ENCODE measurements at regions not wholly inside any gene's neighbourhood (a gene's known extent, or its start where the extent isn't known, plus 50 kb on each side); places are given as distances from the start of the nearest gene placed in this dataset.
A peak's percentile ranks its signal among the peaks of the same experiment; 100 is the strongest.
"Not testable (repeated sequence)": the region's sequence is repeated elsewhere in the genome, so short reads cannot be mapped to it uniquely, and the experiment has no call there.

DNA sequence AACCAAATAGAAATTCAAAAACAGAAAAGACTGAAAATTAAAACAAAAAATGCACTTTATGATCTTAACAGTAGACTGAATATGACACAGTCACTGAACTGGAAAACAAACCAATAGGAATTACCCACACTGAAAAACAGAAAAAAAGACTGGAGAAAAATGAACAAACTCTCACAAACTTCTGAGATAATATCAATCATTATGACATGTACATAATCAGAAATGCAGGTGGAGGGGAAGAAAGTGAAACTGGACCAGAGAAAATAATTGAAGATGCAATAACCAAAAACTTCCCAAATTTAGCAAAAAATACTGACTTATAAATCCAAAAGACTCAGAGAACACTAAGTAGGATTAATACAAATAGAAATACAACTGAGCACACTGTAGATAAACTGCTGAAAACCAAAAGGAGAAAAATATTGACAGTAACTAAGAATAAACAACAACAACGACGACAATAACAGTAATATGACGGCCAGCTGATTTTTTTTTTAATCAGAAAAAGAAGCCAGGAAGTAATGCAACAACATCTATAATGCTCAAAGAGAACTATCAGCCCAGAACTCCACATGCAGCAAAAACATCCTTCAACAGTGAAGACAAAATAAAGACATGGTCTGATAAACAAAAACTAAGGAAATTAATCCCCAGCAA, 108.1 kb downstream of the ZFAND4 start:
- WGBS, 10 experiments = 58 to 95% (median 83%) methylated on average over 2 to 3 of the region's 3 CpGs
- in situ Hi-C loops (cut with MboI; ENCODE audit: low pct_unique_long_range_greater_than_20kb in 2 of 9, low sequenced_read_pairs in 9 of 9, unreplicated experiment in 9 of 9) = no loop called here

DNA sequence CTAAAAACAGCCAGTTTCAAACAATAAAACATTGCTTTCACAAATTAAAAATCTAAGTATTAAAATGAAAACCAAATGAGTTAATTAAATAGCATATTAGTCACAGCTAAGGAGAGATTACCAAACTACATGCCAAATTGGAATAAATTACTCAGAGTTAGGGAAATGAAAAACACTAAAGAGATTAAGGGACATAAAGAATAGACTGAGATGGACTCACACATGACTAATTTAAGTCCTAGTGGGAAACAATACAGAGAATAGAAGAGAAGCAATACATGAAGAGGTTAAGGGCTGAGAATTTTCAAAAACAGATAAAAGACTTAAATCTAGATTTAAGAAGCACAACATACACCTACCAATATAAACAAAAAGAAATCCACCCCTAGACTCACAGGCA, 110.6 kb downstream of the ZFAND4 start:
- no peak overlapping the region for H3K4me3 ChIP-seq
- H3K4me1 ChIP-seq (replicated peaks in 1 of 2) = no peaks in the 10 kb centered on the region
- ATAC-seq (replicated peaks in 6 of 8) = no peak
- in situ Hi-C loops (cut with MboI; ENCODE audit: low pct_unique_long_range_greater_than_20kb in 2 of 9, low sequenced_read_pairs in 9 of 9, unreplicated experiment in 9 of 9) = no loop called here
- H3K27ac ChIP-seq = no peak overlapping the region

More for the DNA sequence above, 108.1 kb downstream of the ZFAND4 start:
- Histone ChIP-seq H3K4me3 (no peak overlapping the region), H3K4me1 (replicated peaks in 1 of 2) (no peaks in the 10 kb centered on the region), H3K27ac (no peak overlapping the region)
- ATAC-seq (replicated peaks in 6 of 8) = no peak

DNA sequence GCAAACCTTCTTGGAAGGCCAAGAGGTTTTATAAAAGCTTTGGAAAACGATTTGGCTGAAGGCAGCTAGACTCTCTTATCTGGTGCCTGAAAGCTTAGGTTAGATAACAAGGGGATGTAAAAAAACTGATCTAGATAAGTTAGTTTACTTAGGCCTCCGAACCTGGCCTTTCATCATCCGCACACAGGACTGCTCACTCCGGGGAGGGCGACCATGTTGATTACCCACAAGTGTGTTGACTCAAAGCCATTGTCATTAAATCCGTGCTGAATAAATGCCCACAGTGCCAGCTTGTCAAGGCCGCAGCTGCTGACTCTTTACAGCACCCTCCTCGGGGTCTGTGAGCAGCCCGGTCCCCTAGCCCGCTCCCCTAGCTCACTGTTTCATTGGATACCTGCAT, 112.3 kb downstream of the ZFAND4 start:
- Histone ChIP-seq H3K27ac (no peak overlapping the region), H3K4me1 (replicated peaks in 1 of 2) (no peaks in the 10 kb centered on the region), H3K4me3 (no peak overlapping the region)
- WGBS, 10 experiments = 20 to 96% (median 77%) methylated on average over 1 to 5 of the region's 10 CpGs; no CpG with 5 or more reads in 2 of the 10 experiments
- in situ Hi-C loops (cut with MboI; ENCODE audit: low pct_unique_long_range_greater_than_20kb in 2 of 9, low sequenced_read_pairs in 9 of 9, unreplicated experiment in 9 of 9) = no loop called here
- no peak for ATAC-seq (replicated peaks in 6 of 8)

DNA sequence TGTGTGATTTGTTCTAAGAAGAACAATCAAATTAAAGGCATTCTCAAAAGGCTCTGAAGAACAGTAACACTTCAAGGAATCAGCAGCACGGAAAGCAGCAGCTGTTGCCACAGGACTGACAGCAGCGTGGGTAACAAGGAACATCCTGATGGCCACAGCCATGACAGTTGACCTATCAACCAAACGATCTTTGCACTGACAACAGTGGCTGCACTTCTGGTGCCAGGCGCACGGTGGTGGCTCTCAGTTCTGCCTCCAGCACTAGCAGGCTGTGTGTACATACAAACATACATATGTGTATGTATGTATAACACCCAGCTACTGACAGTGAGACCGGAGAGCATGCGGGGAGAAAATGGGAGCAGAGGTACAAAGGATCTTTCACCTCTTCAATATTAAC, 114.1 kb downstream of the ZFAND4 start:
- 70 to 100% (median 90%) methylated on average over 2 to 6 of the region's 7 CpGs for WGBS, 10 experiments
- Histone ChIP-seq H3K4me1 (replicated peaks in 1 of 2) (no peaks in the 10 kb centered on the region), H3K4me3 (no peak overlapping the region), H3K27ac (no peak overlapping the region)
- ATAC-seq (replicated peaks in 6 of 8) = peak in 1 of 8 experiments; percentile 59
- in situ Hi-C loops (cut with MboI; ENCODE audit: low pct_unique_long_range_greater_than_20kb in 2 of 9, low sequenced_read_pairs in 9 of 9, unreplicated experiment in 9 of 9) = no loop called here

DNA sequence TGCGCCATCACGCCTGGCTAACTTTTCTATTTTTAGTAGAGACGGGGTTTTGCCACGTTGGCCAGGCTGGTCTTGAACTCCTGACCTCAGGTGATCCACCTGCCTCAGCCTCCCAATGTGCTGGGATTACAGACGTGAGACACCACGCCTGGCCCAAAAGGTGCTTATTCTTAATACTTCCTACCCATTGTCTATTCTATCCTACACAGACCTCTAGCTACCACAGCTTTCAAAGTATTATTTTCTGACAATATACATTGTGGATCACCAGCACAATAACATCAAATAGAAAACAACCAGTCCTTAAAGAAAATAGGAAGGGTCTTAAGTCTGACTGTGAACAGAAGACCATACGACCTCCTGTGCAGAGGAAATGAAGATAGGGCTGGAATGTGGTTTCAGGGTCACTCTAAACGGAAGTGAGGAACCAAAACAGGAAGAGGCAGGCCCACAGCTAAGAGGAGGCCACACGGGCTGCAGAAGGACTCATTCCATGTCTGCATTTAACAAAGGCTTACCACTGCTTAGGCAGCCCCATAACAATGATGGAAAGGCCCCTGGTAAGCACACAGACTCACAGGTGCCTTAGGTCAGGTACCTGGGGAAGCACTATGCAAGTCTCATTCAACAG, 115.2 kb downstream of the ZFAND4 start:
- in situ Hi-C loops (cut with MboI; ENCODE audit: low pct_unique_long_range_greater_than_20kb in 2 of 9, low sequenced_read_pairs in 9 of 9, unreplicated experiment in 9 of 9) = no loop called here
- Histone ChIP-seq H3K4me1 (replicated peaks in 1 of 2) (no peaks in the 10 kb centered on the region), H3K27ac (no peak overlapping the region), H3K4me3 (no peak overlapping the region)
- ATAC-seq (replicated peaks in 6 of 8) = no peak
- WGBS, 10 experiments = 28 to 100% (median 67%) methylated on average over 1 to 8 of the region's 9 CpGs; no CpG with 5 or more reads in 1 of the 10 experiments

DNA sequence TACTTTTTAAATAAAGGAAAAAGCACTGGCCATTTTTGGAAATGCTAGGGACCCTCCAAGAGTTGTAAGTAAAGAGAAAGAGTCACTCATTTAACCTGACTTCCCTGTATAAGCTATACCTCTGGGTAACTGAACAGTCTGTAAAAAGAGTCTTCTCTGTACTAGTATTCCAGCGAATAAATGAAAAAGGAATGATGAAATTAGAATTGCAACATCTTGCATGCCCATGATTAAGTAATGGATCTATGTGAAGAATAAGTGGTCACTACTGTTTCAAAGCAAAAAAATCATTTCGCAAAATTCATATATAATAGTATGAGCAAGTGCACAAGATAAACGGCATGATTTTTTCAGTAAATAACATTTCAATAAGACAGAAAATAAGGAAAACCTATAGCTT, 116.8 kb downstream of the ZFAND4 start:
- Histone ChIP-seq H3K4me3 (no peak overlapping the region), H3K27ac (no peak overlapping the region), H3K4me1 (replicated peaks in 1 of 2) (no peaks in the 10 kb centered on the region)
- no peak for ATAC-seq (replicated peaks in 6 of 8)
- 89 to 100% (median 97%) methylated on average over 1 to 3 of the region's 3 CpGs for WGBS, 10 experiments
- in situ Hi-C loops (cut with MboI; ENCODE audit: low pct_unique_long_range_greater_than_20kb in 2 of 9, low sequenced_read_pairs in 9 of 9, unreplicated experiment in 9 of 9) = no loop called here

DNA sequence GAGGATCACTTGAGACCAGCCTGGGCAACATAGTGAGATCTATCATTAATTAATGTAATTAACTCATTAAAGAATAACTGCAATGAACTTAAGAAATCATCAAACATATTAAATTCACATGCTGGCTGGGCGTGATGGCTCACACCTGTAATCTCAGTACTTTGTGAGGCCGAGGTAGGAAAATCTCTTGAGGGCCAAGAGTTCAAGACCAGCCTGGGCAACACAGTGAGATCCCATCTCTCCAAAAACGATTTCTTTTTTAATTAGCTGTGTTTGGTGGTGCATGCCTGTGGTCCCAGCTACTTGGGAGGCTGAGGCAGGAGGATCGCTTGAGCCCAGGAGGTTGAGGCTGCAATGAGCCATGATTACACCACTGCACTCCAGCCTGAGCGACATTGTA, 117.2 kb downstream of the ZFAND4 start:
- in situ Hi-C loops (cut with MboI; ENCODE audit: low pct_unique_long_range_greater_than_20kb in 2 of 9, low sequenced_read_pairs in 9 of 9, unreplicated experiment in 9 of 9); H3K27ac ChIP-seq; H3K4me1 ChIP-seq (replicated peaks in 1 of 2); H3K4me3 ChIP-seq; ATAC-seq (replicated peaks in 6 of 8): not testable (repeated sequence)
- 62 to 100% (median 85%) methylated on average over 1 to 5 of the region's 5 CpGs for WGBS, 10 experiments

DNA sequence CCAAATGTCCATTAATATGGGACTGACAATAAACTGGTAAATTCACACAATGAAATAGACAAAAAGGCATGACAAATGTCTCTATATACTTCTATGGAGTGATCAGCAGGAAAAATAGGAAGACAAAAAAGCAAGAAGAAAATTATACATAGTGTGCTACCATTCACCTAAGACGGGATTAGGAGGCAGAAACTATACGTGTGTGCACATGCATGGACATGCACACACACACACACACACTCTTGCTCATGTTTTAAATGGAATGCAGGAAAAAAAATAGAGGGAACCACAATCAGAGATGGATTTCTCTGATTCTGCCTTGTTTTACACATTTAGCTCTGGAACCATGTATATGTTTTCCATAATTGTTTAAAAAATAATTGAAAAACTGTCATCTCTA, 119.0 kb downstream of the ZFAND4 start:
- Histone ChIP-seq H3K4me1 (replicated peaks in 1 of 2) (no peaks in the 10 kb centered on the region), H3K27ac (no peak overlapping the region), H3K4me3 (no peak overlapping the region)
- in situ Hi-C loops (cut with MboI; ENCODE audit: low pct_unique_long_range_greater_than_20kb in 2 of 9, low sequenced_read_pairs in 9 of 9, unreplicated experiment in 9 of 9) = no loop called here
- 77 to 100% (median 89%) methylated on average over 1 to 2 of the region's 2 CpGs; no CpG with 5 or more reads in 3 of the 10 experiments for WGBS, 10 experiments
- no peak for ATAC-seq (replicated peaks in 6 of 8)

DNA sequence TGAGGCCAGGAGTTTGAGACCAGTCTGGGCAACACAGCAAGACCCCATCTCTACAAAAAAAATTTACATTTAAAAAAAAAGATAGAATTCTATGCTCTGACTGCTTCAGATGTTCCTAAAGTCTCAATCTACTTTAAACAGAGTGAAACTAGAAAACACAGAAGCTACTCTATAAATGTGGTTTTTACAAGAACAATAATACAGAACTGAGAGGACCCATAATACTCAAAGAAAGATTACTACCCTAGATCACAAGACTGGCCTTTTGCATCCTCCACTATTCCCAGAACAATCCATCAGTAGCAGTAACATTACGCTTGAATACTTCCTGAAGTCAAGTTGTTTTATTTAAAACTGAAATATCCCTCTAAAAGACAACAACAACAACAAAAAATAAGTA, 119.4 kb downstream of the ZFAND4 start:
- no peak overlapping the region for H3K4me3 ChIP-seq
- no peaks in the 10 kb centered on the region for H3K4me1 ChIP-seq (replicated peaks in 1 of 2)
- ATAC-seq (replicated peaks in 6 of 8) = no peak
- in situ Hi-C loops (cut with MboI; ENCODE audit: low pct_unique_long_range_greater_than_20kb in 2 of 9, low sequenced_read_pairs in 9 of 9, unreplicated experiment in 9 of 9) = no loop called here
- no peak overlapping the region for H3K27ac ChIP-seq
- WGBS, 10 experiments = 78 to 100% (median 100%) methylated on average over 1 of the region's 1 CpG; no CpG with 5 or more reads in 3 of the 10 experiments

DNA sequence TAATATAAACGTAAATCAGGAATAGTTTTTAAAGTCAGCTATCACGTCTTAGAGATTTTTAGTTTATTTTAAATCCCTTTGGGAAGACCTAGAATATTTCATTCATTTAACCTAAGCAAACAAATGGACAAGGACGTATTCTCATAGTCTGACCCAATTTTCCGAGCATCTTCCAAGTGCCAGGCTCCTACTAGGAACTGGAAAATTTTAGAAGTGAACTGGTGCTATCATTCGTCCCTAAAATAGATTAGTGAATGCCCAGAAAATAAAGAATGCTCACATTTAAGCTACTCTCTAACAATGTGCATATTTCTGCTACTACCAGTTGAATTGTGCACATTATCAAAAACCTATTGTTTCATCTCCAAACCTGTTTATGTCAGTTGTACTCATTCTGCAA, 120.1 kb downstream of the ZFAND4 start:
- in situ Hi-C loops (cut with MboI; ENCODE audit: low pct_unique_long_range_greater_than_20kb in 2 of 9, low sequenced_read_pairs in 9 of 9, unreplicated experiment in 9 of 9) = no loop called here

DNA sequence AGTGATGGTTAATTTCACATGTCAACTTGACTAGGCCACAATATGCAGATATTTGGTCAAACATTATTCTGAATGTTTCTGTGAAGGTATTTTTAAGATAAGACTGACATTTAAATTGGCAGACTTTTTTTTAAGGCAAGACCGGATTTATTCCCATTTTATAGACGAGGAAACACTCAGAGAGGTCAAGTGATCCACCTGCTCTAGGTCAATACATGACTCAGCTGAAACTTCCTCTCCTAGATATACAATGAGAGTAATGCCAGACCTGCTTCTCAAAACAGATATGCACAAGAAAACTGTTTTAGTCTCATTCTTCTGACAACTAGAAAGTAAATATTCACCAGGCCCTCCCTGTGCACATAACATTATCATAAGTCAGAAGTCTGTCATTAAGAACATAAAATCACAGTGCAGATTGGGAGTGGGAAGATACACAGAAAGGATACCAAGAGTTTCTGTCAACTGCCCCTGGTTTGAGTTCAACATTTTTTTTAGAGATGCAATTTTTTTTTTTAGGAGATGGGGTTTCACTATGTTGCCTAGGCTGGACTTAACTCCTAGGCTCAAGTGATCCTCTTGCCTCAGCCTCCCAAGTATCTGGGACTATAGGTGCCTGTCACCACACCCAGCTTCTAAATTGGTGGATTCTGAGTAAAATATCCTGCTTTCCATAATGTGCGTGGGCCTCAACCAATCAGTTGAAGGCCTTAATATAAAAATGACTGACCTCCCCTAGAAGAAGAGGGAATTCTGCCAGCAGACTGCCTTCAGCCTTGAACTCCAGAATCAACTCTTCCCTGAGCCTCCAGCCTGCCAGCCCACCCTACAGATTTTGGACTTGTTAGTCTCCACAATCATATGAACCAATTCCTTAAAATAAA, 121.4 kb downstream of the ZFAND4 start:
- in situ Hi-C loops (cut with MboI; ENCODE audit: low pct_unique_long_range_greater_than_20kb in 2 of 9, low sequenced_read_pairs in 9 of 9, unreplicated experiment in 9 of 9) = no loop called here
- peak in 3 of 8 experiments; percentile 59 to 93 (median 86) for ATAC-seq (replicated peaks in 6 of 8)
- Histone ChIP-seq H3K4me1 (replicated peaks in 1 of 2) (no peaks in the 10 kb centered on the region), H3K27ac (no peak overlapping the region), H3K4me3 (no peak overlapping the region)
- 69 to 100% (median 96%) methylated on average over 1 to 3 of the region's 3 CpGs for WGBS, 10 experiments

More for the DNA sequence above, 120.1 kb downstream of the ZFAND4 start:
- WGBS, 10 experiments = 74 to 98% (median 88%) methylated on average over 2 to 5 of the region's 5 CpGs
- no peak overlapping the region for H3K4me3 ChIP-seq
- H3K27ac ChIP-seq = no peak overlapping the region
- ATAC-seq (replicated peaks in 6 of 8) = no peak
- no peaks in the 10 kb centered on the region for H3K4me1 ChIP-seq (replicated peaks in 1 of 2)

DNA sequence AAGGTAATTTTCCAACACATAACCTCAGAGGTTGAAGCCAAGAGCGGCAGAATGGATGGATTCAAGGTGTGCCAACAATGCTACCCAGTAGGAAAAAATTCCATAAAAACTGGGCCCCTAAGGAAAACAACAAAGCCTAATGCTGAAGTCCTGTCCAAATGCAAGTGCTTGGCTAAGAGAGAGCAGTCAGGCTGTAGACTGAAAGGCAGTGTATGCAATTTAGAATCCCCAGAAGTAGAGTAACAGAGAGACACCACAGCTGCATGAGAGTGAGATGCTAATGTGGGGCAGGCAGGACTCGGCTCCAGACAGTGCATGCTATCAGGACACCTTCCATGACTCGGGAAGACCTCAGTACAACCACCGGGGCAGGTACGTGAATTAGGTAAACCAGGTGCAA, 124.5 kb downstream of the ZFAND4 start:
- ATAC-seq (replicated peaks in 6 of 8) = no peak
- Histone ChIP-seq H3K27ac (no peak overlapping the region), H3K4me3 (no peak overlapping the region), H3K4me1 (replicated peaks in 1 of 2) (no peaks in the 10 kb centered on the region)
- 70 to 100% (median 85%) methylated on average over 1 to 5 of the region's 5 CpGs; no CpG with 5 or more reads in 1 of the 10 experiments for WGBS, 10 experiments
- in situ Hi-C loops (cut with MboI; ENCODE audit: low pct_unique_long_range_greater_than_20kb in 2 of 9, low sequenced_read_pairs in 9 of 9, unreplicated experiment in 9 of 9) = no loop called here

DNA sequence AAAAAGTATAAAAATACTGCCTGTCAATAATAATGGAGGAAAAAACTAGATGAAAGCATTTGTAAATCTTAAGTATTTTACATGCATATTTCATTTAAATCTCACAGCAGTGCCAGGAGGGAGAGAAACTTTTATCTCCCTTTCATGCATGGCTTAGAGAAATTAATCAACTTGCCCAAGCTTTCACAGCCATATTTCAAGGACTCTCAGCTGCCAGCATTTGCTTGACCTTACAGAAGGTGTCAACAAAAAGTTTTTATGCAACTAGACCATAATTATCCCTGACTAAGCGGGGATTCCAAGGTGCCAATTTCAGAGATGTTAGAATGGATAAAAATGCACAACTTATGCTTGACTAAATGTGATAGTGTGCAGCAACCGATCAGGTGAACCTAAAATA, 125.4 kb downstream of the ZFAND4 start:
- Histone ChIP-seq H3K27ac (no peak overlapping the region), H3K4me1 (replicated peaks in 1 of 2) (no peaks in the 10 kb centered on the region), H3K4me3 (no peak overlapping the region)
- peak in 1 of 8 experiments; percentile 32 for ATAC-seq (replicated peaks in 6 of 8)
- WGBS, 10 experiments = 40 to 100% (median 72%) methylated on average over 1 to 2 of the region's 2 CpGs; no CpG with 5 or more reads in 2 of the 10 experiments
- in situ Hi-C loops (cut with MboI; ENCODE audit: low pct_unique_long_range_greater_than_20kb in 2 of 9, low sequenced_read_pairs in 9 of 9, unreplicated experiment in 9 of 9) = no loop called here
